HCEC 1CT (cell line): ENCODE measurements at regions not wholly inside any gene's neighbourhood (a gene's known extent, or its start where the extent isn't known, plus 50 kb on each side); places are given as distances from the start of the nearest gene placed in this dataset.

ENCODE experiments used
- DNase-seq: peaks from one replicate; pipeline ENCODE4 v3.0.0-alpha.2; 2017

- no peak for DNase-seq
These were observed 899.5 kb upstream of the SLC10A2 start for GRCh38 chr13:103965506-103966243.

- no peak for DNase-seq
These were observed 895.6 kb upstream of the SLC10A2 start for GRCh38 chr13:103961784-103962183.

GRCh38 chr13:103961129-103961528 lies 894.9 kb upstream of the SLC10A2 start:
- no peak for DNase-seq

- DNase-seq, result no peak
These were observed 893.8 kb upstream of the SLC10A2 start for GRCh38 chr13:103960001-103960400.

- no peak for DNase-seq
These were observed 892.5 kb upstream of the SLC10A2 start for GRCh38 chr13:103958691-103959090.

- no peak for DNase-seq
These were observed 891.7 kb upstream of the SLC10A2 start for GRCh38 chr13:103957939-103958338.

- DNase-seq, result no peak
These were observed 887.6 kb upstream of the SLC10A2 start for GRCh38 chr13:103953859-103954258.

- no peak for DNase-seq
These were observed 886.0 kb upstream of the SLC10A2 start for GRCh38 chr13:103952183-103952582.

- DNase-seq, result no peak
These were observed 882.2 kb upstream of the SLC10A2 start for GRCh38 chr13:103948426-103948825.

GRCh38 chr13:103945836-103946235 lies 879.6 kb upstream of the SLC10A2 start:
- no peak for DNase-seq

- DNase-seq, result no peak
These were observed 875.4 kb upstream of the SLC10A2 start for GRCh38 chr13:103941506-103942140.

GRCh38 chr13:103935117-103935516 lies 868.9 kb upstream of the SLC10A2 start:
- no peak for DNase-seq

GRCh38 chr13:103931885-103932284 lies 865.7 kb upstream of the SLC10A2 start:
- DNase-seq, result no peak

GRCh38 chr13:103931331-103931845 lies 865.2 kb upstream of the SLC10A2 start:
- no peak for DNase-seq

- no peak for DNase-seq
These were observed 859.9 kb upstream of the SLC10A2 start for GRCh38 chr13:103926118-103926517.

GRCh38 chr13:103908911-103909310 lies 842.7 kb upstream of the SLC10A2 start:
- DNase-seq, result no peak

- no peak for DNase-seq
These were observed 842.1 kb upstream of the SLC10A2 start for GRCh38 chr13:103908274-103908673.

- DNase-seq, result no peak
These were observed 837.6 kb upstream of the SLC10A2 start for GRCh38 chr13:103903790-103904189.

- no peak for DNase-seq
These were observed 832.3 kb upstream of the SLC10A2 start for GRCh38 chr13:103898481-103898880.

- no peak for DNase-seq
These were observed 829.8 kb upstream of the SLC10A2 start for GRCh38 chr13:103895835-103896531.

- DNase-seq, result no peak
These were observed 828.4 kb upstream of the SLC10A2 start for GRCh38 chr13:103894626-103895025.

- DNase-seq, result no peak
These were observed 818.0 kb upstream of the SLC10A2 start for GRCh38 chr13:103884101-103884723.

- no peak for DNase-seq
These were observed 817.5 kb upstream of the SLC10A2 start for GRCh38 chr13:103883698-103884097.
